Endodermal cell (in vitro differentiated cells): ENCODE measurements at regions not wholly inside any gene's neighbourhood (a gene's known extent, or its start where the extent isn't known, plus 50 kb on each side); places are given as distances from the start of the nearest gene placed in this dataset.

Experiments used
- DNase-seq: peaks from one replicate; pipeline ENCODE4 v3.0.0-alpha.2; 2017
- H3K27ac ChIP-seq: 2 replicates; pipeline ENCODE4 v1.5.1; 2013; ENCODE audit warnings: mild to moderate bottlenecking, low read depth, low read length, moderate library complexity
- H3K27me3 ChIP-seq: 2 replicates; pipeline ENCODE4 v1.6.1; 2013; ENCODE audit warnings: mild to moderate bottlenecking, low read length, moderate library complexity; ENCODE audit not compliant: insufficient read depth, control insufficient read depth, poor library complexity, severe bottlenecking
- H3K36me3 ChIP-seq: 2 replicates; pipeline ENCODE4 v1.7.0; 2013; ENCODE audit warnings: mild to moderate bottlenecking, low read length, moderate library complexity; ENCODE audit not compliant: control insufficient read depth, insufficient read depth
- H3K4me1 ChIP-seq: one replicate; pipeline ENCODE4 v1.7.0; 2013; ENCODE audit warnings: low read length; ENCODE audit not compliant: control insufficient read depth, insufficient read depth
- H3K4me3 ChIP-seq: 2 replicates; pipeline ENCODE4 v1.5.1; 2013; ENCODE audit warnings: mild to moderate bottlenecking, low read length, moderate library complexity
- H3K9ac ChIP-seq: 2 replicates; pipeline ENCODE4 v1.6.1; 2013; ENCODE audit warnings: mild to moderate bottlenecking, low read length, moderate library complexity; ENCODE audit not compliant: poor library complexity, severe bottlenecking; ENCODE audit errors: extremely low read depth
- H3K9me3 ChIP-seq: 2 replicates; pipeline ENCODE4 v1.6.1; 2013; ENCODE audit warnings: mild to moderate bottlenecking, low read length, moderate library complexity; ENCODE audit not compliant: control insufficient read depth
- H3K27ac Mint-ChIP-seq: 2 replicates; pipeline ENCODE4 v1.8.0; 2020; ENCODE audit warnings: mixed read lengths
- H3K27me3 Mint-ChIP-seq: 2 replicates; pipeline ENCODE4 v1.8.0; 2021; ENCODE audit warnings: mild to moderate bottlenecking, mixed read lengths; ENCODE audit not compliant: insufficient read depth
- H3K36me3 Mint-ChIP-seq: 2 replicates; pipeline ENCODE4 v1.8.0; 2020; ENCODE audit warnings: low read depth, mixed read lengths
- H3K4me1 Mint-ChIP-seq: 2 replicates; pipeline ENCODE4 v1.8.0; 2020; ENCODE audit warnings: mixed read lengths
- H3K4me3 Mint-ChIP-seq: 2 replicates; pipeline ENCODE4 v1.8.0; 2020; ENCODE audit warnings: mild to moderate bottlenecking, moderate library complexity, mixed read lengths
- H3K9me3 Mint-ChIP-seq: 2 replicates; pipeline ENCODE4 v1.8.0; 2020; ENCODE audit warnings: mild to moderate bottlenecking, mixed read lengths
- CTCF ChIP-seq: fragments of 200-600 bp; sonication (generic); conservative IDR thresholded peaks from 2 replicates; pipeline ENCODE4 v1.5.0; 2021; ENCODE audit warnings: antibody characterized with exemption, mild to moderate bottlenecking
- WGBS, 2 experiments: methylation state at CpG; one replicate each; pipeline versions ENCODE4 v1.1.5 to v1.1.7; 2013; ENCODE audit warnings: missing lambda C conversion rate in 2 of 2, mixed read lengths in 1 of 2; ENCODE audit not compliant: insufficient coverage in 1 of 2, insufficient read length in 1 of 2; 5-methylcytosine and 5-hydroxymethylcytosine counted together

- Histone ChIP-seq H3K9me3 (peaks cover 19% of the 10 kb centered on the region), H3K27me3 (no peaks in the 10 kb centered on the region), H3K4me3 (no peak overlapping the region), H3K36me3 (no peaks in the 10 kb centered on the region), H3K27ac (no peak overlapping the region), H3K9ac (no peak overlapping the region), H3K4me1 (peaks cover 11% of the 10 kb centered on the region)
- Mint-ChIP-seq H3K36me3 (peaks cover 2% of the 10 kb centered on the region), H3K9me3 (peaks cover 13% of the 10 kb centered on the region), H3K4me1 (peaks cover 25% of the 10 kb centered on the region), H3K4me3 (no peak overlapping the region), H3K27me3 (no peaks in the 10 kb centered on the region), H3K27ac (no peak overlapping the region)
- WGBS, 2 experiments = 90 to 92% methylated on average over 3 to 4 of the region's 4 CpGs
- no peak for TF ChIP-seq CTCF
- no peak for DNase-seq
These were observed 86.2 kb upstream of the FAM169A start for GRCh38 chr5:74952406-74952805.

GRCh38 chr5:74951865-74952264 is 85.7 kb upstream of the FAM169A start:
- Mint-ChIP-seq H3K9me3 (peaks cover 13% of the 10 kb centered on the region), H3K27me3 (no peaks in the 10 kb centered on the region), H3K36me3 (peaks cover 2% of the 10 kb centered on the region), H3K4me3 (no peak overlapping the region), H3K27ac (no peak overlapping the region), H3K4me1 (peaks cover 22% of the 10 kb centered on the region)
- Histone ChIP-seq H3K36me3 (no peaks in the 10 kb centered on the region), H3K4me1 (peaks cover 6% of the 10 kb centered on the region), H3K27me3 (no peaks in the 10 kb centered on the region), H3K9ac (no peak overlapping the region), H3K4me3 (no peak overlapping the region), H3K9me3 (peaks cover 19% of the 10 kb centered on the region), H3K27ac (no peak overlapping the region)
- no peak for TF ChIP-seq CTCF
- no peak for DNase-seq

GRCh38 chr5:74950836-74951515 is 84.8 kb upstream of the FAM169A start:
- no peak for TF ChIP-seq CTCF
- Histone ChIP-seq H3K27ac (no peak overlapping the region), H3K9ac (no peak overlapping the region), H3K27me3 (no peaks in the 10 kb centered on the region), H3K4me1 (no peaks in the 10 kb centered on the region), H3K36me3 (no peaks in the 10 kb centered on the region), H3K4me3 (no peak overlapping the region), H3K9me3 (peaks cover 16% of the 10 kb centered on the region)
- no peak overlapping the region for H3K27ac Mint-ChIP-seq
- DNase-seq = no peak
- H3K4me1 Mint-ChIP-seq = peaks cover 17% of the 10 kb centered on the region
- peaks cover 9% of the 10 kb centered on the region for H3K9me3 Mint-ChIP-seq
- H3K4me3 Mint-ChIP-seq = no peak overlapping the region
- H3K36me3 Mint-ChIP-seq = peaks cover 2% of the 10 kb centered on the region
- 96 to 100% methylated on average over 1 of the region's 1 CpG for WGBS, 2 experiments
- no peaks in the 10 kb centered on the region for H3K27me3 Mint-ChIP-seq
